OCI-LY3 (cell line): ENCODE measurements at regions not wholly inside any gene's neighbourhood (a gene's known extent, or its start where the extent isn't known, plus 50 kb on each side); places are given as distances from the start of the nearest gene placed in this dataset.

Experiments
- H2AFZ ChIP-seq: fragments of 200-600, 300-600 bp; shearing (Covaris generic); 2 replicates; pipeline ENCODE4 v1.6.0; 2014; ENCODE audit warnings: antibody characterized with exemption, low read depth, low read length
- H3K27ac ChIP-seq: fragments of 200-600, 300-600 bp; sonication (generic); 2 replicates; pipeline ENCODE4 v1.5.1; 2014; ENCODE audit warnings: mild to moderate bottlenecking, low read length, moderate library complexity, mixed read lengths
- H3K27me3 ChIP-seq: fragments of 200-600, 300-600 bp; sonication (generic); 2 replicates; pipeline ENCODE4 v1.6.1; 2014; ENCODE audit warnings: low read depth, low read length, mixed read lengths
- H3K36me3 ChIP-seq: fragments of 200-600, 300-600 bp; sonication (generic); replicated peaks from 2 replicates; pipeline ENCODE3; 2014; ENCODE audit warnings: low read depth, low read length, mixed read lengths
- H3K4me1 ChIP-seq: fragments of 300-600, 200-600 bp; sonication (generic); 2 replicates; pipeline ENCODE4 v1.6.1; 2014; ENCODE audit warnings: low read length, mixed read lengths
- H3K4me2 ChIP-seq: fragments of 200-600, 300-600 bp; sonication (generic); 2 replicates; pipeline ENCODE4 v1.6.1; 2014; ENCODE audit warnings: low read length, mixed read lengths
- H3K4me3 ChIP-seq: fragments of 300-600, 200-600 bp; sonication (generic); 2 replicates; pipeline ENCODE4 v1.5.1; 2014; ENCODE audit warnings: antibody characterized with exemption, mild to moderate bottlenecking, low read length, moderate library complexity
- H3K79me2 ChIP-seq: fragments of 300-600, 200-600 bp; shearing (Covaris generic); 2 replicates; pipeline ENCODE4 v1.6.1; 2014; ENCODE audit warnings: mild to moderate bottlenecking, low read length, mixed read lengths
- H3K9ac ChIP-seq: fragments of 300-600, 200-600 bp; shearing (Covaris generic); 2 replicates; pipeline ENCODE4 v1.6.0; 2014; ENCODE audit warnings: mild to moderate bottlenecking, low read length, moderate library complexity
- H3K9me3 ChIP-seq: fragments of 200-600, 300-600 bp; shearing (Covaris generic); 2 replicates; pipeline ENCODE4 v1.6.1; 2014; ENCODE audit warnings: low read length, mixed read lengths; ENCODE audit not compliant: insufficient read depth
- H4K20me1 ChIP-seq: fragments of 200-600, 300-600 bp; sonication (generic); 2 replicates; pipeline ENCODE4 v1.6.1; 2016; ENCODE audit warnings: low read length, mixed read lengths; ENCODE audit not compliant: insufficient read depth
- EZH2phosphoT487 ChIP-seq: fragments of 200-600 bp; shearing (Covaris generic); IDR thresholded peaks from 2 replicates; pipeline ENCODE4 v1.6.1; 2018; ENCODE audit warnings: antibody characterized with exemption, mixed run types, low read depth
- TF ChIP-seq, protein P1 (sequence below): fragments of 200-600, 300-600 bp; sonication (generic); IDR thresholded peaks from 2 replicates; pipeline ENCODE4 v1.5.1; 2014; ENCODE audit warnings: antibody characterized with exemption, low read length, low read depth

DNA sequence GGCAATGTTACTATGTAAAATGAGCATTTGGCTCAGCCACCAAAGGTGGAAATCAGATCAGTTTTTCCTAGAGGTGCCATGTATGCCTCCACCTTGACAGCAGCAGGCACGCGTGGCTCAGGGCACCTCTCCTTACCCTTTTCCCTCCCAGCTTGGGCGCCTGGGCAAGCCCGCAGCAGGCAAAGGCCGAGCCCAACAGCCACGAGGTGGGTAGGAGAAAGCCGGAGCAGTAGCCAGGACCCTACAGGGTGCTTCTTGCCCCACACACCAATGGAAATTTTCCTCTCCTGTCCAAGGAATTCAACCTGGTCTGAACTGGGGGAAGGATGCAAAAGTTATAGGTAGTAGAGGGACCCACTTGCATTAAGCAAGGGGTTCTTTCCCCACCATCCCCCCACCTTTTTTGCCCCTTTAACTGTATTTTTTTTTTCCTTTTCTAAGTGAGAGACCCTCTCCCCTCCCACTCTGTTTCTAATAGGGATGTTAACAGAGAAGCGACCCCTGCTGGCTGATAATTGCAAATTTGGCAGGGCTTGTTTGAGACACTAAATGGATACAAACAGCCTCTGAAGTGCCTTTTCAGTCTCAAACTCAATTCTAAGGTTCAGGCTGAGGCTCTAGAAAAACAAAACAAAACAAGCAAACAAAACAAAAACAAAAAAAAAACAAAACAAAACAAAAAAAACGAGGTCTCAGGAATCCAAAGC lies 895.1 kb downstream of the PCDH18 start:
- Histone ChIP-seq H3K4me3 (no peak overlapping the region), H2AFZ (0 out of 2 replicates have a peak overlapping the region, but pooled peaks have one; percentile 0), H3K79me2 (no peaks in the 10 kb centered on the region), H3K4me2 (no peak overlapping the region), H3K4me1 (no peaks in the 10 kb centered on the region), H4K20me1 (no peaks in the 10 kb centered on the region), H3K36me3 (no peaks in the 10 kb centered on the region), H3K27ac (no peak overlapping the region), H3K9ac (no peak overlapping the region), H3K27me3 (no peaks in the 10 kb centered on the region), H3K9me3 (no peaks in the 10 kb centered on the region)
- TF ChIP-seq, protein P1, sequence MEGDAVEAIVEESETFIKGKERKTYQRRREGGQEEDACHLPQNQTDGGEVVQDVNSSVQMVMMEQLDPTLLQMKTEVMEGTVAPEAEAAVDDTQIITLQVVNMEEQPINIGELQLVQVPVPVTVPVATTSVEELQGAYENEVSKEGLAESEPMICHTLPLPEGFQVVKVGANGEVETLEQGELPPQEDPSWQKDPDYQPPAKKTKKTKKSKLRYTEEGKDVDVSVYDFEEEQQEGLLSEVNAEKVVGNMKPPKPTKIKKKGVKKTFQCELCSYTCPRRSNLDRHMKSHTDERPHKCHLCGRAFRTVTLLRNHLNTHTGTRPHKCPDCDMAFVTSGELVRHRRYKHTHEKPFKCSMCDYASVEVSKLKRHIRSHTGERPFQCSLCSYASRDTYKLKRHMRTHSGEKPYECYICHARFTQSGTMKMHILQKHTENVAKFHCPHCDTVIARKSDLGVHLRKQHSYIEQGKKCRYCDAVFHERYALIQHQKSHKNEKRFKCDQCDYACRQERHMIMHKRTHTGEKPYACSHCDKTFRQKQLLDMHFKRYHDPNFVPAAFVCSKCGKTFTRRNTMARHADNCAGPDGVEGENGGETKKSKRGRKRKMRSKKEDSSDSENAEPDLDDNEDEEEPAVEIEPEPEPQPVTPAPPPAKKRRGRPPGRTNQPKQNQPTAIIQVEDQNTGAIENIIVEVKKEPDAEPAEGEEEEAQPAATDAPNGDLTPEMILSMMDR: peak; percentile 89
- TF ChIP-seq EZH2phosphoT487: no peak

DNA sequence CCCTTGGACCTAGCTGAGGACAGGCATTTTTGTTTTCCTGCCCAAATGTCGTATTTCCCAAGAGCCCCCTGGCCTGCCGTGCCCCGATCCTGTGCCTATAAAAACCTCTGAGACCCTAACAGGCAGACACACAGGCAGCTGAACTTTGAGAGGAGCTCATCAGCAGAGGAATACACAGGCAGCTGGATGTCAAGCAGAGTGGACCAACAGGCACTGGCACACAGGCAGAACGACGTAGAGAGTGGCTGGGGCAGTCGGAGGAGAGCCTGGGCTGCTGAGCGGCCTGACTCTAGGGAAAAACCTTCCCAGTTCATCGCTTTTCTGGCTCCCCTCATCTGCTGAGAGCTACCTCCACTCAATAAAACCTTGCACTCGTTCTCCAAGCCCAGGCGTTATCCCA lies 896.1 kb downstream of the PCDH18 start:
- no peaks in the 10 kb centered on the region for H3K36me3 ChIP-seq
- no peaks in the 10 kb centered on the region for H3K27me3 ChIP-seq
- no peaks in the 10 kb centered on the region for H3K9me3 ChIP-seq
- no peaks in the 10 kb centered on the region for H3K4me1 ChIP-seq
- H3K79me2 ChIP-seq: no peaks in the 10 kb centered on the region
- H3K4me3 ChIP-seq: no peak overlapping the region
- H3K4me2 ChIP-seq: no peak overlapping the region
- H2AFZ ChIP-seq: no peak overlapping the region
- no peaks in the 10 kb centered on the region for H4K20me1 ChIP-seq
- TF ChIP-seq, protein P1: no peak
- TF ChIP-seq EZH2phosphoT487: no peak
- no peak overlapping the region for H3K27ac ChIP-seq
- H3K9ac ChIP-seq: no peak overlapping the region

DNA sequence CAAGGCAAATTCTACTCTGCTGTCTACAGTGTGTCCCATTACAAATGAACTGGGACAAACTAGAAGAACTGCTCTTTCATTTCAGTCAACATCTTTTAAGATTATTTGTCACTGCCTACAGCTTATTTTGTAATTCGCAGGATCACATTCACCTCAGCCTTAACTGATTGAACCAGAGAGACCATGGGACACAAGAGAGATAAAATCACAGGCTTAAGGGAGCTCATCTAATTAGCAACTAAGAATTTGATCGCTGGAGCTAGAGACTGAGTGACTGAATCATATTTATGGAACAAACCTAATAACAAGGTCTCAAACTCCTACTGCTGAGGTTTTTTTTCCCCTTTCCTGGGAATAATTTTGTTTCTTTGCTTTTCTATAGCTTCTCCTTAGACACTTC lies 898.2 kb downstream of the PCDH18 start:
- Histone ChIP-seq H3K4me3 (no peak overlapping the region), H3K27ac (no peak overlapping the region), H3K4me2 (no peak overlapping the region), H3K36me3 (no peaks in the 10 kb centered on the region), H4K20me1 (no peaks in the 10 kb centered on the region), H3K79me2 (no peaks in the 10 kb centered on the region), H3K27me3 (no peaks in the 10 kb centered on the region), H3K9me3 (no peaks in the 10 kb centered on the region), H3K4me1 (no peaks in the 10 kb centered on the region), H2AFZ (no peak overlapping the region), H3K9ac (no peak overlapping the region)
- TF ChIP-seq EZH2phosphoT487: no peak
- TF ChIP-seq, protein P1: no peak

DNA sequence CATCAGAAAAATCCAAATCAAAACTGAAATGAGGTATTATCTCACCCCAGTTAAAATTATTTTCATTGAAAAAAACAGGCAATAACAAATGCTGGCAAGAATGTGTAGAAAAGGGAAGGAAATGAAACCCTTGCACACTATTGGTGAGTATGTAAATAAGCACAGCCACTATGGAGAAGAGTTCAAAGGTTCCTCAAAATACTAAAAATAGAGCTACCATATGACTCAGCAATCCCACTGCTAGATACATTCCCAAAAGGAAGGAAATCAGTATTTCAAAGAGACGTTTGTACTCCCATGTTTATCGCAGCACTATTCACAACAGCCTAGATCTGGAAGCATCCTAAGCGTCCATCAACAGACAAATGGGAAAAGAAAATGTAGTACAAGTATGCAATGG lies 932.4 kb downstream of the PCDH18 start:
- H3K9ac ChIP-seq: no peak overlapping the region
- no peaks in the 10 kb centered on the region for H4K20me1 ChIP-seq
- H3K4me2 ChIP-seq: no peak overlapping the region
- no peaks in the 10 kb centered on the region for H3K79me2 ChIP-seq
- peaks cover 13% of the 10 kb centered on the region for H3K4me1 ChIP-seq
- H3K36me3 ChIP-seq: peaks cover 4% of the 10 kb centered on the region
- no peak overlapping the region for H3K4me3 ChIP-seq
- H3K9me3 ChIP-seq: peaks cover 4% of the 10 kb centered on the region; the same call in 1 of the 2 replicates
- H3K27me3 ChIP-seq: no peaks in the 10 kb centered on the region
- TF ChIP-seq, protein P1: no peak
- no peak overlapping the region for H3K27ac ChIP-seq
- H2AFZ ChIP-seq: no peak overlapping the region
